ENCODE measurements at regions not wholly inside any gene's neighbourhood (a gene's known extent, or its start where the extent isn't known, plus 50 kb on each side); places are given as distances from the start of the nearest gene placed in this dataset.

DNA sequence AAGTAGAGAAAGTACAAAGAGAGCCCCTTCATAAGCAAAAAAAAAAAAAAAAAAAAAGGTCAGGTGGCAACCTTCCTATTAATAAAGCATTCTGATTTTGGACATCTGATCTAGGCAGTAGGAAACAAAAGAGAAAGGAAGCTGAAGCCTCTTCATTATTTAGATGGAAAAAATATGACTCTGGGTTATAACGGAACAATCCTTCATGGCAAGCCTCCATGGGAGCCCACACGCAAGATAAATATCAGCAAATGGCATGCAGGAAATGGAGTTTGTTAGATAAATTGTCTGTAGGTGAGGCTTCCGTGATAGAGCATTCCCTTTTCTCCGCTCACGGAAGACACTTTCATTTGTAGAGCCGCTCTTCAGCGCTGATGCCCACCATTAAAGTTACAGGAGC lies 381.0 kb downstream of the TTLL7 start:
- TF ChIP-seq, protein P1, sequence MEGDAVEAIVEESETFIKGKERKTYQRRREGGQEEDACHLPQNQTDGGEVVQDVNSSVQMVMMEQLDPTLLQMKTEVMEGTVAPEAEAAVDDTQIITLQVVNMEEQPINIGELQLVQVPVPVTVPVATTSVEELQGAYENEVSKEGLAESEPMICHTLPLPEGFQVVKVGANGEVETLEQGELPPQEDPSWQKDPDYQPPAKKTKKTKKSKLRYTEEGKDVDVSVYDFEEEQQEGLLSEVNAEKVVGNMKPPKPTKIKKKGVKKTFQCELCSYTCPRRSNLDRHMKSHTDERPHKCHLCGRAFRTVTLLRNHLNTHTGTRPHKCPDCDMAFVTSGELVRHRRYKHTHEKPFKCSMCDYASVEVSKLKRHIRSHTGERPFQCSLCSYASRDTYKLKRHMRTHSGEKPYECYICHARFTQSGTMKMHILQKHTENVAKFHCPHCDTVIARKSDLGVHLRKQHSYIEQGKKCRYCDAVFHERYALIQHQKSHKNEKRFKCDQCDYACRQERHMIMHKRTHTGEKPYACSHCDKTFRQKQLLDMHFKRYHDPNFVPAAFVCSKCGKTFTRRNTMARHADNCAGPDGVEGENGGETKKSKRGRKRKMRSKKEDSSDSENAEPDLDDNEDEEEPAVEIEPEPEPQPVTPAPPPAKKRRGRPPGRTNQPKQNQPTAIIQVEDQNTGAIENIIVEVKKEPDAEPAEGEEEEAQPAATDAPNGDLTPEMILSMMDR (IDR thresholded peaks at IDR 0.05; ENCODE audit: insufficient read depth, low read depth, low read length, missing control alignments) = no peak
- DNase-seq (ENCODE audit: low read depth) = no peak
- H3K4me3 ChIP-seq (ENCODE audit: low read length) = no peak overlapping the region

DNA sequence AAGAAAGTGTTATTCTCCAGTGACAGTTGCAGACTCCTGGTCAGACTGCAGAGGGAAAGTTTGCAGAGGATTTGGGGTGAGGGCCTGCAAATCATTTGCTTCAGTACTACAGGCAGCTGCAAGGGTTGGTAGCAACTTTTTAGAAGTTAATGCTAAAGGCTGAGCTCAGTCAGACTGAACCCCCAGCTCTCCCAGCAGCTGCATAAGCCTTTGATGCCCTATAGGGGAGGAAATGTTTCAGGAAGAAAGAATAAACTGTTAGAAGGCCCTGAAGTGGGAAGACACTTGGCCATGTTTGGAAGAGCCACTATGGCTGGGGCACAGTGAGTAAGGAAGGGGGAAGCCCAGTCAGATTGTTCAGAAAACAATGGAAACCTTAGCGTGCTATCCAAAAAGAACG lies 383.6 kb downstream of the TTLL7 start:
- TF ChIP-seq, protein P1 (IDR thresholded peaks at IDR 0.05; ENCODE audit: insufficient read depth, low read depth, low read length, missing control alignments) = no peak
- H3K4me3 ChIP-seq (ENCODE audit: low read length) = no peak overlapping the region
- DNase-seq (ENCODE audit: low read depth) = no peak

DNA sequence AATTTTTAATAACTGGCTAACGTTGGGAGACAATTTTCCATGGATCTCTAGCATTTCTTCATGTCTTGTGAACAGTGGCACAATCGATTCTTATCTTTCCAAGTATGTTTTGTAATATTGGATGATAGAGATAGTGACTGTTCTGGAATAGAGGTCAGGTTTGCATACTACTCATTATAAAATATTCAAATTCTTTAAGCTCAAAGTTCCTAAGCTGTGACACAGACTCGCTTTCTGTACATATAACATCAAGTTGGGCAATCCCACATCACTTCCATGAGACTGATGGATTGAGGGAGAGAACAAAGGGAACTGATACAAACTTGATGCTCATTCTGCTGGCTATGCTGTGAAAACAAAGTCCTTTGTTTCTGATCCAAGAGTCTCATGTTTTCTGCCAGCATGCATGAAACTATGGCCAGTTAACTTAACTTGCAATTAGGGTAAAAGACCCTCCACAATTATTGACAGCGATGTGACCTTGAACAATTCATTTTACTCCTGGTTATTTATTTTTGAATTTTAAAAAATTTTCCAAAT lies 392.4 kb downstream of the TTLL7 start:
- TF ChIP-seq, protein P1 (IDR thresholded peaks at IDR 0.05; ENCODE audit: insufficient read depth, low read depth, low read length, missing control alignments) = no peak
- DNase-seq (ENCODE audit: low read depth) = no peak
- H3K4me3 ChIP-seq (ENCODE audit: low read length) = no peak overlapping the region

DNA sequence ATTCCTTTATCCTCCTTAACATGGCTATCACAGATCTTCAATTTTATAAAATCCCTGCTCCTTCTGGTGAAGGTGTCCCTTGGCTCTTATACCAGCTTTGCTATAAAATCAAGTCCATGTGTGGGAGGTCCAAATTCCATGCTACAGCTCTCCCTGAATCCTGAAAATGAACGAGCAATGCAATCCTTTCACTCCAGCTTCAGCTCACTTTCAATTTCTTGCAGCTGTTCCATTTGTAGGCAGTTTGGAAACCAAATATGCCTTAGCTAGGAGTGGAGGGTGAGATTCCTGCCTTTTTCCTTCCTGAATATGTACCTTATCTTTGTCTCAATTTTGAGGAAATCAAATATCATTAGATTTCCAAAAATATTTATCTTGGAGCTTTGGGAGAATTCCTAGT lies 402.6 kb downstream of the TTLL7 start:
- TF ChIP-seq, protein P1 (IDR thresholded peaks at IDR 0.05; ENCODE audit: insufficient read depth, low read depth, low read length, missing control alignments) = no peak
- no peak overlapping the region for H3K4me3 ChIP-seq (ENCODE audit: low read length)
- no peak for DNase-seq (ENCODE audit: low read depth)

DNA sequence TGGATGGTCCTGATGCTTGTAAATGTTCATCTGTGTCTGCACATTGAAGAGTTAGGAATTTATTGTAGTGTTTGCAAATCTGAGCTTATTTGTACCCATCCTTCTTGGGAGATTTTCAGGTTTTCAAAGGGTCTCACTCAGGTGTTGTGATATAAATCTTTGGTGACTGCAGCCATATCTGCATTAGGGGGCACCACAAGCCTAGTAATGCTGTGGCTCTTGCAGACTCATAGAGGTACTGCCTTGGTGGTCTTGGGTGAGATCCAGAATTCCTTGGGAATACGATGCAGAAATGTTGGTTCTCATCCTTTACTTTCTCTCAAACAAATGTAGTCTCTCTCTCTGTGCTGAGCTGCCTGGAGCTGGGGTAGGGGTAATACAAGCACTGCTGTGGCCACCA lies 405.9 kb downstream of the TTLL7 start:
- H3K4me3 ChIP-seq (ENCODE audit: low read length) = no peak overlapping the region
- TF ChIP-seq, protein P1 (IDR thresholded peaks at IDR 0.05; ENCODE audit: insufficient read depth, low read depth, low read length, missing control alignments) = no peak
- DNase-seq (ENCODE audit: low read depth) = no peak

DNA sequence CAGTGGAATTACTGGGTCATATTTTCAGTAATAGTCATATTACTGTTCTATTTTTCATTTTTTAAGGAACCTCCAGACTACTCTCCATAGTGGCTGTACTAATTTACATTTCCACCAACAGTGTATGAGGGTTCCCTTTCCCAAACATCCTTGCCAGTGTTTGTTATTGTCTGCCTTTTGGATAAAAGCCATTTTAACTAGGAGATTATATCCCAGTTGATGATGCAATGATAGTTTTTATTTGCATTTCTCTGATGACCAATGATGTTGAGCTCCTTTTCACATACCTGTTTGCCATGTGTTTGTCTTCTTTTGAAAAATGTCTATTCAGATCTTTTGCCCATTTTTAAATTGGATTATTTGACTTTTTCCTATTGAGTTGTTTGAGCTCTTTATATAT lies 410.8 kb downstream of the TTLL7 start:
- TF ChIP-seq, protein P1 (IDR thresholded peaks at IDR 0.05; ENCODE audit: insufficient read depth, low read depth, low read length, missing control alignments) = no peak
- no peak for DNase-seq (ENCODE audit: low read depth)
- H3K4me3 ChIP-seq (ENCODE audit: low read length) = no peak overlapping the region

DNA sequence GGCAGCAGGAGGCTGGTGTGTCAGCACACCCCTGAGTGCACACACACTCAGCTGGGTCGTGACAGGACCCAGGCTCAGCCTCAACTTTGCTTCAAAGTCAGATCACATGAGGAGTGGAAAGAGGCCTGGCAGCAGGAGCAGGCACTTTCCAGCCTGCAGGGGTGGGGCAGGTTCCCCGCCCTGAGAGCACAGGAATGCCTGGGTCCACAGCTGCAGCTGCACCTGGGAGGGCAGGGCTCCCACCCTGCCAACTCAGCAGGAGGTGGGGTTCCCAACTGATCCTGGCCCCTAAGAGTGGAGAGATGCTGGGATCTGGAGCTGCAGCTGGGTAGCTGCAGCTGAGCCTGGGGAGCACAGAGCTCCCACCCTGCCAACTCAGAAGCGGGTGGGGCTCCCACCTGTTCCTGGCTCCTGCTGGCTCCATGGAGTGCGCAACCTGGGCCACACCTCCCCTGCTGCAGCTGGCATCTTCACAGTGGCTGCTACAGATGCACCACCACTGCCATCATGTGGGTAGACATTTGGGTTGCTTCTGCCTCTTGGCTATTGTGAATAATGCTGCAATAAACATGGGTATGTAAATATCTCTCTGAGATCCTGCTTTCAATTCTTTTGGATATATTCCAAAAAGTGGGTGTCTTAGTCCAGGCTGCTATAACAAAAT lies 415.4 kb downstream of the TTLL7 start:
- TF ChIP-seq, protein P1 (IDR thresholded peaks at IDR 0.05; ENCODE audit: insufficient read depth, low read depth, low read length, missing control alignments) = peak; percentile 47
- DNase-seq (ENCODE audit: low read depth) = peak; percentile 46
- H3K4me3 ChIP-seq (ENCODE audit: low read length) = no peak overlapping the region
